Heart left ventricle (tissue), 13 donors: ENCODE measurements at regions not wholly inside any gene's neighbourhood (a gene's known extent, or its start where the extent isn't known, plus 50 kb on each side); places are given as distances from the start of the nearest gene placed in this dataset.

Source experiments
- CTCF ChIP-seq, 12 donors: fragments of 200-600 bp; sonication (generic) in 4 of 12; IDR thresholded peaks; one replicate each; pipeline versions ENCODE4 v1.5.0 to v1.8.0; 2018 to 2022; ENCODE audit warnings: antibody characterized with exemption in 12 of 12, mild to moderate bottlenecking in 5 of 12
- POLR2A ChIP-seq, 2 donors: fragments of 450-650 bp; IDR thresholded peaks; one replicate each; pipeline ENCODE4 v1.6.1; 2017; ENCODE audit warnings: antibody characterized with exemption in 2 of 2, mild to moderate bottlenecking in 2 of 2, moderate library complexity in 2 of 2
- donor health status: ischemic (EF 13 %, LVEDD 7.1; RV severe dilation, severe dysfunction).
- donor health status: DM: no; HTN: yes; CAD: no.
- donor health status: DM: no; HTN: no; CAD: no.
- donor health status: ischemic (EF 25% LVEDD 6.9; RV normal size, moderate dysfunction).
- donor health status: ischemic (EF 25% LVEDD 5.7; RV mildly dilated, moderate dysfunction).
- donor health status: ischemic (EF 35%, LVEDD 5.7; RV mildly dilated, moderate dysfunction).
- donor health status: nonischemic (EF 11% LVEDD 7.7; RV severe dilation, severe dysfunction).
- donor health status: DM: yes; HTN: yes; CAD: no.
- donor health status: PGD.
- donor health status: ischemic (EF 29% LVEDD 5.4; RV normal size, mild dysfunction).
- donor health status: nonischemic (EF 23%, LVEDD 6.1; RV moderate dilation, normal function).

DNA sequence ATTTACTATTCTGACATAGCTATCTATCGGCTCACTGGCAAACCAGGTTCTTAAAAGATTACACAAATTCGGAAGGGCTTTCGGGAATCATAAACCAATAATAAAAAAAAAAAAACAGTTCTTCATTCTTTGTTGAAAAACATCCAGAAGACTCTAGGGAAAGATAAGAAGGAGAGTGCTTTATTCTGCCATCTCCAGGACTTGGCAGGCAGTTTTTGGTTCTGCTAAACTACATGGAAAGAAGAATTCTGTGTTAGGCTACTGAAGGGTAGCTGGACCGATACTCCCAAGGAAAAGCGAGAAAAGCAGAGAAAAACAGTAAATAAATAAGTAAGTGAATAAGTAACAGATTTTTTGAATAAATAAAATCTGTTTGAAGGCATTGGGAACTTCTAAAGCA, 423.5 kb upstream of the KLF6 start:
- TF ChIP-seq POLR2A (IDR thresholded peaks at IDR 0.05) (no peak), CTCF (IDR thresholded peaks at IDR 0.05) (peak in 1 of 12 donors; percentile 7)
